GM19452 (cell line): ENCODE measurements at regions not wholly inside any gene's neighbourhood (a gene's known extent, or its start where the extent isn't known, plus 50 kb on each side); places are given as distances from the start of the nearest gene placed in this dataset.

Experiments used
- ATAC-seq: cut with Tn5 transposase; IDR thresholded peaks from one replicate; pipeline ENCODE4 v1.9.1; 2021; ENCODE audit not compliant: unreplicated experiment

DNA sequence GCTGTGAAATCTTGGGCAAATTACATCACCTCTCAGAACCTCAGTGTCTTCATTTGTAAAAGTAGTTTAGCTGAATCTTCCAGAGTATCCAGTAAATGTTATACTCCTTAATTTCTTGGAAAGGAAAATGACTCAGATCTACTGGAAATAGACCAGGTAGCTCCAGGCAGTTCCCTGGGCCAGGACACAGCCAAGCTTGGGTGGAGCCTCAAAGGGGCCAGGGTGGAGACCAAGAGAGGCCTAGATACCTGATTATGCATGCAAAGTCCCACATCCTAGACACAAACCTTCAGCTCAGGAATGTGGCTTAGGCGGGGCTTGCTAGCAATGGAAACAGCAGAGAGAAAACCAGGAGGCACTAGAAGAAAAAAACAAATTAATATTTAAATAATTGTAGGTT lies 272.8 kb downstream of the MAFB start:
- no peak for ATAC-seq

DNA sequence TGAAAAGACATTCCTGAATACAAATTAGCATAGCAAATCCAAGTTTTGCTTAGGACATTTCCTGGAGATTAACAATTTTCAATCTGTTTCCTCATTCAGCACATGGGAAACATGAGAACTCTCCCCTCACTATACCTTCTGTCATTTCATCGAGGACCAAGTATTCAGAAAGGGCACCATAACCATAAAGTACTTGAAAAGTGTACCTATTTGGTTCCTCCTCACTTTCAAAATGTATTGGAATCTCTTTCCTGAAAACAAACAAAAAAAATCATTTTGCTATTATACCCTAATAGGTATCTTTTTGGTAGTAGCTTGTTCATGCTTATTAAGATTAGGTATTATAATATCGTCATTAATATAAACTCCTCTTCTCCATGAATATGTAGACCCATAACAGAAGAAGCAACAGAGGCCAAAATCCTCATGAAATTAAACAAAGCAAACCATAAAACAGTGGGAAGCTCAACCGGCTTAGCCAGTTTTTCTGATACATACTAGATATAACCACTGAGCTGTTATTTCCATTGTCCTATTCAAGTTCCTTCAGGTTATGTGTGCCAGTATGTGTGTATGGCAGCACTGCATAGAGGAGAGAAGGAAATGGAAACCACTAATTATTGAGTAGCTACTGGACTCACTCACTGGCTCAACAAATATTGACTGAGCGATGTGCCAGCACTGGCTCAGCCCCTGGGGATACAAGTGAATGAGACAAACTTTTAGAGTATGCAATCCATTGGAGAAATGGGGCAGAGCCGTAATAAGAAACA lies 274.0 kb downstream of the MAFB start:
- no peak for ATAC-seq

DNA sequence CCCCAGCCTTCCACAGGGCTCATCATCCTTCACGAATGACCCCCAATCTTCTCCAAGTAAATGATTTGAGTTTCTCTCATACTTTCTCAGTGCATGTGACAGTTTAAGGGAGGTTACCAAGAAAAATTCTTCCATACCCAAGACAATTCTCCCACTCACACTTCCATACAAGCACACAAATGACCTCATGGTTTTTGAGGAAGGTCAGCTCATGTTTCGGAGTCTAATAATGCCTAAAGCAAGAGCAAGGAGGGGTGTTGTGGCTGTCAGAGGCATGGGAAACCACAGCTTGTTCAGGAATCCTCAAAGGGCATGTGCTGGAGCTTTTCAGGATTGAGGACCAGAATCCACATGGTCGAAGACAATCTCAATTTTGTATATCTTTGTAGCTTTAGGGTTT lies 279.0 kb downstream of the MAFB start:
- ATAC-seq = no peak

DNA sequence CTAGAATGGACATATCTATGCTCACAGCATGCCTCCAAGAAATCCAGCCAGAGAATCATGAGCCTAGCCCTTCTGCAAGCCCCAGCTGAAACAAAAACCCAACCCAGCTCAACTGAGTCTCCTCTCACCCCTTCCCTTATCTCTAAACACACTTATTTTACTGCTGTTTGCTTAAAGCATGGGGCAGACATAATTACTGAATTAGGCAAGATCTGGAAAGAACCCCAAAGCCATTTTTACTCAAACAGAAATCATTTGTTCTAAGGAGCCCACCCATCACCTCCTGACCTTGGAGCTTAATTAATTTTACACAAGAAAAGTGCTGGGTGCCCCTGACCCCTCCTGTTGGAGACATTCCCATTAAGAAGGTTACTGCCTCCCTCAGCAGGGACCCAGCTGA lies 291.6 kb downstream of the MAFB start:
- ATAC-seq = no peak

DNA sequence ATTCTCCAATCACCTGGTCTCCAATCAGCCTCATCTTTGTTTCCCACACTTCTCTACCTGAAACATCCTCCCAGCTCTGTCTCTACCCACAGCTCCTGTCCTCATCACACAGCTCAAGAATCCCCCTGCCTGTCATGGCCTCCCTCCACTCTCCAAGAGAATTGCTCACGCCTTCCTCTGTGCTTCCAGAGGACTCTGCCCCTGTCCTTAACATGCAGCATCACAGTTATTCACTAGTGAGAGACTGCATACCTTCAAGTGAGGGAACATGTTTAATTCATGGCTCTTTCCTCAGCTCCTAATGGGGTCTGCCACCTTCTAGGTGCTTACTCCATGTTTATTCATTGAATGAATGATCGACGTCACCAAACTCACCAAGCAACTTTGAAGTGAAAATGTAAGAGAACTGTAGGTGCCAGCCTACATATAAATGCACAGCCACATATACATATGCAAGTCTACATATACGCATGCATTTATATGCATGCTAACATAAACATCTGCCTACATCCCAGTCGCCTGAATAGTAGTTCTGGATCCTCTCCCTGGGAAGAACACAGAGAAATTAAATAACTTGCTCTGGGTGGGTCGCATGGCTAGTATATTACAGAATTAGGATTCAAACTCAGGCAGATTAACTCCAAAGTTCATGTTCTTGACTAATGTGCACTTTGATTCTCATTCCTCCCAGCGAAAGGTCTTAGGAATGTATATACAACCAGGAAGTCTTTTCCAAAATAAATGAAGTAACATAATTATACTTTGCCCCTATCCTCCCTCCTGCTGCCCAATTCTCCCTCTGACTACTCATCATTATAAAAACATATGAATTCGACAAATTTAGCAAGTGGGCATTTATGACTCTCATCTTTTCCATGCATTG lies 295.6 kb downstream of the MAFB start:
- no peak for ATAC-seq

DNA sequence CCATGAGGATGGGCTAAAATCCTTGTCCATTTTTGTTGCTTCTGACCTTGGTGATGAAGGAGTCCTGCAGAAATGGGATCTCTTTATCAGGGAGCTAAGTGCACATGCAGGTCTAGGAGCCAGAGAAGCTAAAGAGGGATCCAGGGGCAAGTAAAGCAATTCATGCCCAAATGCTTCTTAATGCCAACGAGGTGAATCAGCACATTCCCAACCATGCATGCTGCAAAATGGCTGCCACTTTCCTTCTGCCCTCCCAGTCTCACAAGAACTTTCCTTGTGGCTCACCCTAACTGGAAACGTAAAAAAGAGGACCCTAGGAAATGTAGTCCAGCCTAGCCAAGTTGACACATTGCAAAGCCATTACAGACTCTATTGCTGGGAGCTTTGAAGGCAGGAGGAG lies 298.4 kb downstream of the MAFB start:
- ATAC-seq = no peak

DNA sequence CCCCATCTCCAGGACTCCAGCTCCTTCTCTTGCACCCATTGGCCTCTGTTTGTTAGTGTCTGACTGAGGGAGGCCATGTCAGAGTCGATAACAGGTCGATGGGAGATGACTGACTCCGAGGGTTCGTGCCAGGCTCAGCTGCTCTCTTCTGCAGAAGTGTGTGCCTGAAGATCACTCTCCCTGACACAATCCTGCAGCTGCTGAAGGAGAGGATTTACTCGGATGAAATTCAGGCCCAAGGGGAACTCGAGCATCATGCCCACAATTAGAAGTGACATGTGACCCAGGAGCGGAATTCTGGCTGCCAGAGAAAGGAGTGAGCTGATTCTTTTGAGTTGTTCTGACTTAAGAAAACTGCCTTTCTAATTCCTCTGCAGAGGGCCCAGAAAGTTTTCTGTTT lies 318.2 kb downstream of the MAFB start:
- ATAC-seq = no peak

DNA sequence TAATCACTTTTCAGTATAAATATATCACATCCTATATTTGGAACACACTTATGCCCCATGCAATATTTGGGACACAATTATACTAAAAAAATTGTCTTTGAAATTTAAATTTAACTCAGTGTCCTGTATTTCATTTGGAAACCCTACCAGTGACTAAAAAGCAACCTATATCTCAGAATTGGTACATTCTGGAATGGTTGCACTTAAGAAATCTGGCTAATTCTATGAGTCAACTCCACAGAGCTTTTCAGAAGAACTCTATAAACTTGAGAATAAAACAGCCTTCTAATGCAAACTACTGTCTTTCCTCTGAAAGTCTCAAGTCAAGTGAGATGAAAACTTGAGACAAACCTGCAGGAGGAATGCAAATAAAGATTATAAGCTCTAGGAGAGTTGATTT lies 320.2 kb downstream of the MAFB start:
- no peak for ATAC-seq

DNA sequence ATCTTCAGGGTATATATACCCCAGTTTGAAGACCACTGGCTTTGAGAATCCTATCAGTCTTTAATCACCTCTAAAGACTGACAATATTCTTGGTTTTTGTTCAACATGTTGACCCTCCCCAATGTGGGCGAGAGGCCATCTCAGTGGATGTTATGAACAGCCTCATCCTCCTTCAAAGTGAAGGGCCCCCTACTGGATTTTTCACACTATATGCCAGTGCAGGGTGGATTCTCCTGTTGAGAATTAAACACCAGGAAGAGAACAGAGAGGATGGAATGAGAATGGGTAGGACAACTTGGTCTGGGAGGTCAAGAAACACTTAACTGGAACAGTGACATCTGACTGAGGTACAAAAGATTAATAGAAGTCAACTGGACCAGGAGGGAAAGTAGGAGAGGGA lies 327.1 kb downstream of the MAFB start:
- ATAC-seq = no peak

DNA sequence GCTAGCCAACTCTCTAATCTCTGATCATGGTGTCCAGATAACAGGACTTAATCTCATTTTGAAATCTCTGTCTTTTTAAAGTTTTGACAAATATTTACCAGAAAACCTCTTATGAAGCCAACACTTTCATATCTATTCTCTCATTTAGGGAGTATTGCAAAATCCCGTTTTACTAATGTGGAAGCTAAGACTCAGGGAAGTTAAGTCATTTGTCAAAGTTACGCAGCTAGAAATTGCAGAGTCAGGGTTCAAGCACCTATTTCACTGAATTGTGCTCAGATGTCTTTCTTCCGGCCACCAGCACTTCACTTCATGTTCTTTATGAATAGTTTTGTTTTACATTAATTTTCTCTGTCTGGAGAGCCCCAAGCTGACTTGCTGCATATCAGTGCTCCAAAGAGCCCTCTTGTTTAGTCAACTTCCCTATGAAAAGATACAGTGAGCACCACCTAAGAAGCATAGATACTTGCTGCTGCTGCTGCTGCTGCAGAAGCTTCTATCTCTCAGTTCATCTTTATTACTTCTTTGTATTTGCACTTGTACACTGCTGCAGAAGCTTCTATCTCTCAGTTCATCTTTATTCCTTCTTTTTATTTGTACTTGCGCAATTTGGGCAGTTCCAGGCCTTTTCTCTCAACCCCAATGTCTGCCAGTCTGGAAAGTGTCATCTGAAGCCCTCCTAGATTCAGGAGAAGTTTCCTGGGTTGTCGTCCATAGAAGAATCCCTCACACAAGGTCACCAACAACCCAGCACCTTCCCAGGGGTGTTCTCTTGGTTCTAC lies 329.7 kb downstream of the MAFB start:
- ATAC-seq = no peak

DNA sequence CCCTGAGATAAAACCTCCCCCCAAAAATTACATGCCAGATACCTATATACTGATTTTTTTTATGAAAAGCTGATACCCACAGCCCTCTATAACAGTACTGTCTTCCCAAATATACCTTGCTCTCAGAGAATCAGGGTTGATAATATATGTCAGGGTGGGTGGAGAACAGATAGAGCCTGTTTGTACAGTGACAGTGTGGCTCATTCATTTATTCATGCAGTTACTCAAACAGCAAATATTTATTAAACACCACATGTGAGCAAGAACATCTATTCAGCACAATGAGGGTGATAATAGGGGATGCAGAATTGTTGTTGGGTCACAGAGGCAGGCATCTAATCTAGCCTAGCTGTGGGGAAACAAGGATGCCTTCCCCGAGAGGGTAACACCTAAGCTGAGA lies 334.2 kb downstream of the MAFB start:
- no peak for ATAC-seq

DNA sequence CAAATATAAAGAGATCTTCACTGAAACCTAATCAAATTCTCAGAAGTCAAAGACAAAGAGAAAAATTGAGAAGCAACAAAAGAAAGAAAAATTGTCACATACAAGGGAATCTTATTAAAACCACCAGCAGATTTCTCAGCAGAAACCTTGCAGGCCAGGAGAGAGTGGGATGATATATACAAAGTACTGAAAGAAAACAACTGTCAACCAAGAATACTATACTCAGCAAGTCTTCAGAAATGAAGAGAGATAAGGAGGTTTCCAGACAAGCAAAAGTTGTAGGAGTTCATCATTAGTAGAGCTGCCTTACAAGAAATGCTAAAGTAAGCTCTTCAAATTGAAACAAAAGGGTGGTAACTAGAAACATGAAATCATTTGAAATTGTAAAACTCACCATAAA lies 345.6 kb downstream of the MAFB start:
- no peak for ATAC-seq

DNA sequence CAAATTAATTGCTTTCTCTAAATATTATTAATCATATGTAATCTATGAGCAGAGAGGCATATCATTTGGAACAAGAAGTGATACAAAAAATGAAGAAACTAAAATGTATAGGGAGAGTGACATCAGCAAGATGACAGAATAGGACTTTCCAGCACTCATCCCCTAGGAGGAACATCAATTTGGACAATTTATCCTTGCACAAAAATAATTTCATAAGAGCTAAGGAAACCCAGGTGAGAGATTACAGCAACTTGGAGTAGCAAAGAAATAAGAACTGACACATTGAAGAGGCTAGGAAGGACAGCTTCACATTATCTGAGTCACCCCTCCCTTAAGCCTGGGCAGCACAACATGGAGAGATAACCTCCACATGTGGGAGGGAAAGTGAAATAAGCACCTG lies 347.5 kb downstream of the MAFB start:
- ATAC-seq = no peak

DNA sequence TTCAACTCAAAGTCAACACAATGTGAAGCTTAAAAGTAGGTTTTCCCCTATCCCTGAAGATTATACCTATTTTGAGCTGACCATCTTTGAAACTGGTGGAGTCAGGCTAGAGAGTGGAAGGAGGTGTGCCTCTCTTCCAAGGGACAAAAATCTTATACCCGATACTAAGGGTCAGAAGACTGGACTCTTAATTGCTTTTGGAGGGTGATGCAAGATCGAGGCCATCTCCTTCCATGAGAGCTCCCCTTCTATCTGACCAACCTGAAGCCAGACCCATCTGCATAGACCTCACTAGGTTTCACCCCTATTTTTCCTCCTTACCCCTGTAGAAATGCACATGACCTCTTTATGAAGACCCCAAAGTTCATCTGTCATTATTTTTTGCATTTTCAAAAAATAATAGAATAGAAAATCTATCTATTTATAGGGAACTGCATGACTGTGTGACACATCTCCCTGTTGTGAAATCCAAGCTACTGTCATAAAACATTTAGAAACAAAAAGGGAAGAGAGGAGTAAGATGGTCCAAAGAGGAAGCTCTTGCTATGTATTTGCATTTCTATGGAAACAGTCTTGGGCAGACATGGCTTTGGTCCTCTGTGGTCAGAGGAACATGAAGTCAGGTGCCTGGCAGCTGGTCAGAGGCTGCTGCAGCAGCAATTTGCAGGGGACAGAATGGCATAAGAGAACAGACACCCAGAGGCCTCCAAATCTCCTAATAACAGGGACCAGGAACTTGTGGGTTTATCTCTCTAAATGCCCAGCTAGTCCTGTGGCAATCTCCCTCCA lies 349.2 kb downstream of the MAFB start:
- ATAC-seq = no peak

DNA sequence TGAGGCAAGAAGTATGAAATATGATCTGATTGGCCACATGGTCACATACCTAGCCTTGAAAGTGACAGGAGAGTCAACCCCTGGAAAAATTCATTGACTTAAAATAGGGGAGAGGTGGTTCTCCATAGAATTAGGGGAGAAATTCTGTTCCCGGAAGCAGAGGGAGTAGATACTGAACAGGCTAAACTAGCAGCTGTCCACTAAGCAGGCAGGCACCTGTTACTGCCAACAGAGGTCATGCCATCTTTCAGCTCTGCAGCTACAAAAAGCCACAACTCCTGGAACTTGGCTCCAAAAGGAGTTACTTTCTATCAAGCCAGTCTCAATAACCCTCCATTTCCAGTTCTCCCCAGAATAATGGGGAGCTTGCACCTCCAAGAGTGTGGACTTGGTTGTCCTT lies 352.5 kb downstream of the MAFB start:
- no peak for ATAC-seq

DNA sequence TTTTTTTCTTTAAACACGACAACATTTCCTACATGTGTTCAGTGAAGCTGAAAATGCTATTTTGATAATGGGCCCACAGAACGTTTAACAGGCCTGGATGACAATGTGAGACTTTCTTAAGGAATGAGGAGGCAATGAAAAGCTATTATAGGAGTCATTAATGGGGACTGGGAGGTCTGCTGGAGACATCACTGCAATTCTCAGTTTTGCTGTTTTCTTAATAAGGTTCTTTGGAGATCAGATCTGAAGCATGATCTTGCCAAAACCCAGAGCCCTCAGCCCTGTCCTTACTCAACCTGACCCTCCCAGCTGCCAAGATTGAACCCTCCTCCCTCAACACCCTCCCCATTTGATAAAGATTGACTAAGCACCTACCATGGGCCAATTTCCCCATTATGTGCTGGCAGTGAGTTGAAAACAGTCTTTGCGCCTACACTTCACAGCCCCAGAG lies 353.1 kb downstream of the MAFB start:
- no peak for ATAC-seq

DNA sequence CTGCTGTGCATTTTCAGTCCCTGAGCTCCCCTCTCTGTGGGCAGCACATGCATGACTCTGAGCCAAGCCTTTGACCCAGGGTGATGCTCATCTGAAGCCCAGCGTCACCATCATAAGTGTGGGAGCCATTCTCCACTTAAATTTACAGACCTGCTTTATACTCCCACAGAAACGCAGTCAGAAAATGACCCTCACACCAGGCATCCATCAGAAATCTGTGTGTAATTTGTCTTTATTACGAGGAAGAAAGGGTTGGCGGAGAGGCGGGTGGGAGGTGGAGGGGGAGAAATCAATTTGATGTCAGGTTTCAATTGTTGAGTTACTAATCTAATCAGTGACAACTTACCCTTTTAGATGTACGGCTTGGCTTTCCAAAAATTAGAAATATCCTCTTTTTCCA lies 353.6 kb downstream of the MAFB start:
- no peak for ATAC-seq

DNA sequence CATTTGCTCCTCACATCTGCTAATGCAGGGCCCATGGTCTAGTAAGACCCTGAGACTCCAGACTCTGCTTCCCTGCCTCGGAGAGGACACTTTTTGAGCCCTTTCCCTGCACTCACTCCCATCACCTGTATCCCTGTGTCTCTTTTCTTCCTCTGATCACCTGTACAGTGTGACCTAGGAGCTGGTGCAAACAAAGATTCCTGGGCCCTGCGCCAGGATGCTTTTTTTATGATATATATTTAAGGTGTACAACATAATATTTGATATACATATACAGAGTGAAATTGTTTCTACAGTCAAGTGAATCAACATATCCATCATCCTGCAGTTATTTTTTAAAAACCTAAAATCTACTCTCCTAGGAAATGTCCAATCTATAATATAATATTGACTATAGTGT lies 355.4 kb downstream of the MAFB start:
- no peak for ATAC-seq

DNA sequence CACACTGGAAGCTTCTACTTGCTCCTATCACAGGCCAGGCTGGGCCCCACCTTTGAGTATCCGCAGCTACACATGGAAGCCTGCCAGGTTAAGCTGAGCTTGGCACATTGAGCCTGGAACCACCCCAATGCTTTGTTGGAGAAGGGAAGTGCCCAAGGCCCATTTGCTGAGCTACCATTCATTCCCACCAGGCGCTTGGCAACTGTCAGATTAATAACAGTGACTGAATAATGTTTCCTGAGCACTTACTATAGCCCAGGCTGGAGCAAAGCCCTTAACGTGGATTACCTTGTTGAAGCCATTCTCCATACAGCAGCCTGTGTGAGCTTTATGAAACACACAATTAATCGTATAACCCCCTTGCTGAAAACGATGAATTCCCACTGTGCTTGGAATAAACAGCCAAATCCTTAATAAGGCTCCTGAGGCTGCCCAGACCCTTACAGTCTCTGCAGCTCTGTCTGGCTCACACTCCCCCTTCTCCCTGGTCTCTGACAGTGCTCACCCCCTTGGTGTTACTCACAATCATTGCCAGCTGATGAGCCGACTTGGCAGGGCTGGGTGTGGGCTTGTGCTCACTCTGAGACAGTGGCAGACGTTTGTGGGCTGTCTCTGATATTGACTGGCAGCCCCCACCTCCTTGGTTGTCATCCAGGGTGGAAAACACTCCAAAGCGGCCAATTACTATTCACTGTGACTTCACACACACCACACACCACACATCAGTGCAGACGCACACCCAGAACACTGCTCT lies 357.1 kb downstream of the MAFB start:
- ATAC-seq = no peak

DNA sequence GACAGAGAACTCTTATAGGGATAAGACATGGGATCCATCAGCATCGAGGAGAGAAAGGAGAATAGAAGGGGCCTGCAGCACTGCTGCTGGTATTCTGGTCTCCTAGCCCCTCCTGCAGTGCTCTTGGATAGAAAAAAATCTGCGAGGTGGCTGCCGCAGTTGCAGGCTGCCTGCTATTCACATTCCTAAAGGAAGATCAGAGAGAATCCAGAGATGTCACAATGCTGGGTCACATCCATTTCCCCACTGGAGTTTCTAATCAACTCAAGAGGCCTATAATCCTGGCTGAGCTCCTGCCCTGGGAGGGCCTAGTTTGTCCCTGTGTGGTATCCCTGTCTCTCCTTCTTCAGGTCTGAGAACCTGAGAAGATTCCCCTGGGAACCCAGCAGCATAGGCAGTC lies 357.8 kb downstream of the MAFB start:
- no peak for ATAC-seq
